HG03103 (cell line): ENCODE measurements at regions not wholly inside any gene's neighbourhood (a gene's known extent, or its start where the extent isn't known, plus 50 kb on each side); places are given as distances from the start of the nearest gene placed in this dataset.

Experiments
- ATAC-seq: cut with Tn5 transposase; IDR thresholded peaks from one replicate; pipeline ENCODE4 v1.9.1; 2021; ENCODE audit warnings: low read depth; ENCODE audit not compliant: unreplicated experiment

- ATAC-seq, result peak; percentile 97
Observed at GRCh38 chr5:116671211-116671736, 96.7 kb upstream of the SEMA6A start.

- no peak for ATAC-seq
Observed at GRCh38 chr5:116669261-116670031, 94.8 kb upstream of the SEMA6A start.

- no peak for ATAC-seq
Observed at GRCh38 chr5:116668390-116668789, 93.8 kb upstream of the SEMA6A start.

DNA sequence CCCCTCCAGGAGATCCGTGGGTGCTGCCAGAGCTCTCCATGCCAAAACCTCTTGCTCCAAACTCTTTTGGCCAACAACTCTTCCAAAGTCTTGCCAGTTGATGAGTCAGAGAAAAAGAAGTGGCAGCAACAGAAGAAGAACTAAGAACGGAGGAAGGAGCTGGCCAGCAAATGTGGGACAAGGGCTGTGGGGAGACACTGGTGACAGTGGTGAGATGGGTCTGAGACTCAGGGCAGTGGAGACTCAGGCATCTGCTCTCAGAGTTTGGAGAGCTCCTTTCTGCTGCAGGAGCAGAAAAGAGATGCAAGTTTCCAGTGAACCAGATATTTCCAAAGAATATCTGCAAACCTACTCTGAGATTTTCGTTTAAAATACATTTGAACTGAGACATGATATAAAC, 92.3 kb upstream of the SEMA6A start:
- no peak for ATAC-seq

DNA sequence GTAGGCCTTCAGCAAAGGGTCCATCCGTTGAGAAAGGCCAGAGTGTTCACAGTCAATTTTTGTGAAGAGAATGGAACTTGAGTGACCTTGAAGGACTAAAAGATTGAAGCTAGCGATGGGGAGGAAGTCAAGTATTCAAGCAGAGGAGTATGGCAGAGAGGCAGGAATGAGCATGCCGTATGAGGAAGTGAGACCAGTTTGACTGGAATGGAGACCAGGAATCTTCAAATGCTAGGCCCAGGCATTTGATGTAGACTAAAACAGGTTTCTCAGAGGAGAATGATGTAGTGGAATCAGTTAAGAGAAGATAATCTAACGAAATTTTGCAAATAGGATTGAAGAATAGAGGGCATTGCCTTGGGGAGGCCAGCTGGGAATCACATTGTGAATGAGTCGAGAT, 90.4 kb upstream of the SEMA6A start:
- no peak for ATAC-seq

- no peak for ATAC-seq
Observed at GRCh38 chr5:116663081-116663480, 88.5 kb upstream of the SEMA6A start.

- ATAC-seq, result no peak
Observed at GRCh38 chr5:116661419-116661818, 86.8 kb upstream of the SEMA6A start.

DNA sequence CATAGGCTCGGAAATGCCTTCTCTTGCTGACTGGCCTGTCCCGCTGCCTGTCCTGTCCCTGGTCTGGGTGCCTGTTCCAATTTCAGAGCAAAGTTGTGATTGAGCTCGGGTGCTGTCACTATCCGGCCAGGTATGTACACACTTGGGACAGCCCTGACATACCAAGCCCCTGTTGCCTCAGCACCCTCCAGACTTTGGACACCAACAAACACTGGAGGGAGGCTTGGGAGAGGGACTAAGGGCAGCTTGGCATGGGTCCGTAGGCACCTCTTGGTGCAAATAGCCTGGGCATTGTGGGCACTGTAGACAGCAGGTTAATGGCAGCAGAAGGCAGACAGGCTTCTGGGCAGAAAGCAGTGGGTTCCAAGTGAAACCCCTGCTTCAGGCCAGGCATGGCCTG, 86.3 kb upstream of the SEMA6A start:
- ATAC-seq, result no peak

DNA sequence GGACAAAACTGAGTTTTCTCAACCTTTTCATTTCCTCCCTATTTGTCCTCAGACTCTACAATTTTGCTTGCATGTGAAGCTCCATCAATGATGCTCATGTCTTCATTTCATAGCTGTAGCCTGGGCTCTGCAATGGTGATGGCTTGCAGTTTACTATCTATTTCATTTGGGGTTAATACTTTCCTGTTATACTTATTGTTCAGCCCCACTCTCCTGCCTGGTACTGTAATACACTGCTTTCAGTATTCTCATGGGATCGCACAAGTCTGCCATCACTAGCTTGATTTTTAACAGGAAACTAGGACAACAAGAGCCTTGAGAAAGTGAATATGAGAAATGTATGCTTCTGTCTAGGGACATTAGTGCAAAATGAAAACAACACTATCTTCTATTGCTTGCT, 84.2 kb upstream of the SEMA6A start:
- no peak for ATAC-seq

DNA sequence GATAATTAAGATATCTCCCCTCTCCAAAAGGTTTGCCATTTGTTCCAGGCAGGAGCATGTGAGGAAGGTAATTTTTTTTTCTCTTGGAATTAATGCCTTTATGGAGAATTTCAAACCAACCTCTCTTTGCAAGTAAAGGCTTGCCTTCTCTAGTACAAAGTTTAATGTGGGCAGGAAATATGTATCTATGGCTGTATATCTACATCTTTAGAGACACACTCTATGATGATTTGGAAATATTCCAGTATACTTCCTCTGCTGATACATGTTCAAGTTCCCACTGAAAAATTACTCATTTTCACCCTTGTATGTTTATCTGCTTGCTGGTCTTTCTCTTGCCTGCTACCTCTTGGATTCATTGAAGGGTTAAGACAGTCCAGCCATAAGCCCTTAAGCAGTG, 83.5 kb upstream of the SEMA6A start:
- no peak for ATAC-seq

DNA sequence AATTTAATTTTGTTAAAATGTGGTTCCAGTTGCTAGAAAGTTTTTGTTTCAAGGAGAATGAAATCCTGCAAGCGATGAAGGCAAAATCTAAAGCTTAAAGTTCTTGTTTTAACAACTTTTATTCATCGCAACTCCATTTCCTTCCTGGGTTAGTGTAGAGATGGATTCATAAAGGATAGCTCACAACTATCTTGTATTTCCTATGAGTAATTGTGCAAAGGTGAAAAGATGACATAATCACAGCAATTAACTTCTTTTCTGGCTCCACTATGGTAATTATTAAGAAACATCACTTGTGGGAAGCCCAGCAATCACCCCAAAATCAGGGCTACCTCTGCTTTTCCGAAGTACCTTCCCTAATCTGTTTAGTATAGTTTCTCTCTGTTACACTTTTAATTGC, 80.8 kb upstream of the SEMA6A start:
- no peak for ATAC-seq

DNA sequence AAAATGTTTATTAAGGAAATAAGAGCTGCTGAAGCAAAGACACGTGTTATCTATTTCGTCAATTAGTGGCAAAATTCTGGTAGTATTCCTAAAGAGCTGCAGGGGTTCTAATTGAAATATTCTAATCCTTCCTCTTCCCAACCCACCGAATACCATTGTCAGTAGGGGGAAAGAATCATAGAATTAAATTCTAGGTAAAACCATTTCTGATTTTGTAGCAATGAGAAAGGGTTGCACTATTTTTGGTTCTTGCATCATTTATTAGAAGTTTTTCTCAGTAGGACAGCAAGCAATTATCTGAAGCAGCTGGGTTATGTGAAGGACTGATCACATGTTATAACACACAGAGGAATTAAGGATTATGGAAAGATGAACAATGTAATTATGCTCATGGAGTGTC, 80.3 kb upstream of the SEMA6A start:
- no peak for ATAC-seq

GRCh38 chr5:116652903-116653302, 78.3 kb upstream of the SEMA6A start:
- no peak for ATAC-seq

DNA sequence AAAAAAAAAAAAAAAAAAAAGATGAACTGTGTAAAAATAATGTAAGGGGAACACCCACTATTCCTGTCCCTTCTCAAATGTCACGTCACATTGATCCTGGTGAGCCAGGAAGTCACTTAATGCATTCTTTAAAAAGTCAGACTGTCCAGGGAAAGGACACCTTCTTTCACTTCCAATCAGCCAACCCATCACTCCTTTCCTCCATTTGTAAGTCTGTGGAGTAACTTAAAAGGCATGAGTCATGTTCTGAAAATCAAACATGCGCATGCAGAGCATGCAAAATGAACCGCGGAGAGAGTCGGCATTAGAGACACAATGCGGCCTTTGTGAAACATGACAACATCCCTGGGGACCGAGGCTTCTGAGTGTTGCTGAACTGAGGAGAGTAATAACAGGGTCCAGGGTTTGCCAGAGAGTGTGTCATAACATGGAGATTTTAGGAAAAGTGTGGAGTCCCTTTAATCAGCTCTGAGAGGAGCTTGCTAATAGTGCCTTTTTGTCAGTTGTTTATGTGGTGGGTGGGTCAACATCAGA, 77.6 kb upstream of the SEMA6A start:
- ATAC-seq, result peak; percentile 88

- ATAC-seq, result no peak
Observed at GRCh38 chr5:116651653-116652052, 77.0 kb upstream of the SEMA6A start.

- ATAC-seq, result no peak
Observed at GRCh38 chr5:116650964-116651363, 76.3 kb upstream of the SEMA6A start.

GRCh38 chr5:116650544-116650943, 75.9 kb upstream of the SEMA6A start:
- ATAC-seq, result no peak

DNA sequence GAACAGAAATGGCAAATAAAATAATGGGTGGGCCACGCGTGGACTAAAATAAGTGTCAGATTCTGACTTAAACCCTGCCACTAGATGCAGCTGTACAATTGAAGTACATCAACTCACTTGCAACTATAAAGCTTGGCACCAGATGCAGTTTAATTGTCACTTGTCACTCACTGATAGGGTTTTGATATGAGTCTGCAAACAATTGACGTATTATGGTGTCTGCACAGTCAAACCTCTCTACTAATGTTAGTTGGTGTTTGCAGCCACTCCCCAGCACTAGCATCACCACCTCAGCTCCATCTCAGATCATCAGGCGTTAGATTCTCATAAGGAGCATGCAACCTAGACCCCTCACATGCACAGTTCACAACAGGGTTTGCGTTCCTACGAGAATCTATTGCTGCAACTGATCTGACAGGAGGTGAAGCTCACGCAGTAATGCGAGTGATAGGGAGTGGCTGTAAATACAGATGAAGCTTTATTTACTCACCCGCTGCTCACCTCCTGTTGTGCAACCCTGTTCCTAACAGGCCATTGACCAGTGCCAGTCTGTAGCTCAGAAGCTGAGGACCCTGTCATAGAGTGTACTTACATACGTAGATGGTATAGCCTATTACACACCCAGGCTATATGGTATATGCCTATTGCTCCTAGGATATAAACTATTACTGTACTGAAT, 72.1 kb upstream of the SEMA6A start:
- no peak for ATAC-seq

DNA sequence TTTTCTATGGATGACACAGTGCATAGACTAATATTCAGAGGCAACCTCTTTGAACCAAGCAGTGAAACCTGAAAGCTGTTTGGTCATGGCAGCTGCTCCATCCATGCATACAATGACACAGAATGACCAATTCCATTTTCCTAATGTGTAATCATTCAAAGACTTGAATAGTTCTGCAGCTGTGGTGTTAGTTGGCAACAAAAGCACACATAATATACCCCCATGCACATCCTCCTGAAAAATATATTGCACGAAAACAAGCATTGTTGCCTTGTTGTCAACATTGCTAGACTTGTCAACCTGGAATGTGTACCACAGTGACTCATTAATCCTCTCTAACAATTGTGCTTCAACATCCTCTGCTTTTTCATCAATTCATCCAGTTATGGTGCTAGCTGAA, 71.0 kb upstream of the SEMA6A start:
- ATAC-seq, result peak; percentile 89

GRCh38 chr5:116640236-116640635, 65.6 kb upstream of the SEMA6A start:
- no peak for ATAC-seq

GRCh38 chr5:116637149-116637740, 62.6 kb upstream of the SEMA6A start:
- no peak for ATAC-seq
